Dedifferentiated amniotic fluid mesenchymal stem cell (primary cell): ENCODE measurements at regions not wholly inside any gene's neighbourhood (a gene's known extent, or its start where the extent isn't known, plus 50 kb on each side); places are given as distances from the start of the nearest gene placed in this dataset.
"Not testable (repeated sequence)": the region's sequence is repeated elsewhere in the genome, so short reads cannot be mapped to it uniquely, and the experiment has no call there.

Experiments used
- DNase-seq: peaks from one replicate; pipeline ENCODE4 v3.0.0-alpha.2; 2016; ENCODE audit errors: extremely low spot score

DNA sequence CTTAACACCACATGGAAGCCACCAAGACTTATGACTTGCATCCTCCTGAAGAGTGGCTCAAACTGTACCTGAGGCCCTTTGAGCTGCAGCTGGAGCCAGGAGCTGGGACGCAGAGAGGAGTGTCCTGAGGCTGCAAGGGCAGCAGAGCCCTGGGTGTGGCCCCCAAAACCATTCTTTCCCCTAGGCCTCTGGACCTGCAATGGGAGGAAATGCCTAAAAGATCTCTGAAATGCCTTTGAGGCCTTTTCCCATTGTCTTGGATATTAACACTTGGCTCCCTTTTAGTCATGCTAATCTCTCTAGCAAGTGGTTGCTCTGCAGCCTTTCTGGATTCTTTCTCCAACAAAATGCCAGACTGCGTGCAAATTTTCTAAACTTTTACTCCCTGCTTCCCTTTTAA, 156.1 kb downstream of the SLC38A4 start:
- no peak for DNase-seq

- DNase-seq: no peak
Observed at GRCh38 chr12:46667551-46667950, 158.2 kb downstream of the SLC38A4 start.

DNA sequence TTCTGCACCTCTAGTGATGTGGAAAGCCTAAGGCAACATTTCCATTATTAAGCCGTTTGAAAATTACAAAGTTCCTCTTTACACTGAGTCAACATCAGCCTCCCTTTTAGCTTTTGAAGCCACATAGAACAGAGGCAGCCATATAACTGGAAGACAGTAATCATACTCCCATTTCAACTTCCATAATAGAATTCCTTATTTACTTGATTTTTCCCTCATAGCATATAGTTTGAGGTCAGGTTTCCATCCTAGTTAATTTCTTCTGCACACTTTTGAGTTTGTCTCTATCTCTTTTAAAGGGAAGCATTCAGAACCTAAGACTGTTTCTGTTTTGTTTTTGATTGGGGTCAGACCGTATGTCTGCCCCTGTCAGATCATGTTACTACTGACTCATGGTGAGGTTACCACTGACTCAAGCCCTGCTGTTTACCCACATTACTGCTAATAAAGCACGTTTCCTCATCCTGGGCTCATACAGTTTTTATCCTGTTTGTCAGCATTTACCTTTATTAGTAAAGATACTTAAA, 161.0 kb downstream of the SLC38A4 start:
- peak; percentile 48 for DNase-seq

- DNase-seq: no peak
Observed at GRCh38 chr12:46663318-46663717, 162.5 kb downstream of the SLC38A4 start.

DNA sequence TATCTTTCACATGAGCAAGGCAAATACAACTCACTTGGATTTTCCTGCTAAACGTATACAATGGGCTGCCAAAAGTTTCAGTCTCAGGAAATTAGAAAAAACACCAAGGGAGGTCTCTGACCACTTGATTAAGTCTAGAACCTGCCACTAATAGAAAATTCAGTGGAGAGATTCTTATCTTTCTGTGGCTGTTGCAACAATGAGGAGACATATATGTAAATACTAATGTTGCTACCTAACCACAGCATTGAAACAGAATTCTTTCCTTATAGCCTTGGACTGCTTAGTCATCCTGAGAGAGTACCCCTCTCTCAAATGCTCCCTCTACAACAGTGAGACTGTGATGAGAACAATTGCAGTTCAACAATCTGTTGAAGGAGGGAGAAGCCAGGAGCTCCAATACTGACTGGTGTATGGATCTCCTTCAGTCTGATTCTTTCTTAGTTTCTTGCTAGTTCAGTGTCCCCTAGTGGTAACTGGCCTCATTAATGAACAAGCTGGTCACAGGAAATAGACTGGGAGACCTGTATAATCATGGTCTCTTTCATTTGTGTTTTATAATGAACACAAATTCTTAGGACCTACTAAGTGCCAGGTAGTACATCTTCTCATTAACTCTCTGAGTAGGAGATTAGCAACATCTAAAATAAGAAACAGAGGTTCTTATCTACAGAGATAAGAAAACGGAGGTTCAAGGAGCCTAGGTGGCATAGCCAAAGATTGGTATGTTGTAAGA, 164.5 kb downstream of the SLC38A4 start:
- peak; percentile 81 for DNase-seq

GRCh38 chr12:46660719-46661109, 165.1 kb downstream of the SLC38A4 start:
- DNase-seq: no peak

DNA sequence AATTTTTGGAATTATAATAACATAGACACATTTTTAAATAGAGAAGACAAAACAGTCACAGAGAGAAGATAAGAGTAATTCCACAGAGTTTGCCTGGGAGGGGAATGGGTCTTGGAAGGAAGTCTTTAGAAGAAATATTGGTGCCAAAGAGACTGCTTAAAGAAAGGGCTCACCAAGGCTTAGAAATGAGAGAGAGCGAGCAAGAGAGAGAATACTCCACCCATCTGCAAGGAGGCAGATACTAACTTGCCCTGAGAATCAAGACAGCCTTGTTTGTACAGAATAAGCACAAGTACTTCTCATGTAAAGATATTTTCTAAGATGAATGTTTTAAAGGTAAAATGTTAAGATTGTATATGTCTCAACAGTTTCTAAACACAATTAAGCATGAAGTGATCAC, 165.5 kb downstream of the SLC38A4 start:
- DNase-seq: peak; percentile 31

GRCh38 chr12:46659824-46660223, 166.0 kb downstream of the SLC38A4 start:
- DNase-seq: no peak

DNA sequence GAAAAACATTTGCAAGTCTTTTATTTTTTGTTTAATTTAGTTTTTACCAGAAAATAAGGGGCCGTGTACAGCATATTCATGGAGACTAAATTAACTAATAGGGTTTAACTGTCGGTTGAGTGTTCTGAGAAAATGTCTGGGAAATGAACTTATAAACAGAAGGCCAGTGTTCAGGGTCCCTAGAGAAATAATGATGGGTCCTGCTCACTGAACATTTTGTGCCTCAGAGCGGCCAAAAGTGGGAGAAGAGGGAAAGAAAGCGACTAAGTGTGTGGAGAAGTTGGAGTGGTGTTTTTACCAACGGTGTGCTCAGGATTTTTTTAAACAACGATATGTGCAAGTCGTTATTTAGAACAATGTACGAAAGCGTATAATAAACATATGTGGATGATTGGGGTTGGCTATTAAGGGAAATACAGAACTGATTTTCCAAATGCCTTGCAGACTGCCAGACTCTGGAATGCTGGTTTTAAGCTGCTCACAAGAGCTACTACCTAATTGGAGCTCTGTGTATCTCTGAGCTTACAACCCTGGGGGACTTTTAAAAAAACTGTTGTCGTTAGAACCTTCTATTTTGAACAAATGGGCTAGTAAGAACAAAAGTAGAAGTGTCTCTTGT, 166.7 kb downstream of the SLC38A4 start:
- peak; percentile 31 for DNase-seq

GRCh38 chr12:46657453-46658411, 168.1 kb downstream of the SLC38A4 start:
- DNase-seq: peak; percentile 46

DNA sequence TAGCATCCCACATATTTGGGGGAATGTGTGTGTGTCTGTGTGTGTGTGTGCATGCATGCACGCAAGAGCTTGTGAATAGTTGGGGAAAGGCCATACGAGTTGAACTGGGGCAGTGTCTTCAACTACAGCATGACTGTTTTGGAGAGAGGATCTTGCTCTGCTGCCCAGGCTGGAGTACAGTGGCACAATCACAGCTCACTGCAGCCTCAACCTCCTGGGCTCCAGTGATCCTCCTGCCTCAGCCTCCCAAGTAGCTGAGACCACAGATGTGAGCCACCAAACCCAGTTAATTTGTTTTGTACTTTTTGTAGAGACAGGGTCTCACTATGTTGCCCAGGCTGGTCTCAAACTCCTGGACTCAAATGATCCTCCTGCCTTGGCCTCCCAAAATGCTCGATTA, 169.8 kb downstream of the SLC38A4 start:
- not testable (repeated sequence) for DNase-seq

DNA sequence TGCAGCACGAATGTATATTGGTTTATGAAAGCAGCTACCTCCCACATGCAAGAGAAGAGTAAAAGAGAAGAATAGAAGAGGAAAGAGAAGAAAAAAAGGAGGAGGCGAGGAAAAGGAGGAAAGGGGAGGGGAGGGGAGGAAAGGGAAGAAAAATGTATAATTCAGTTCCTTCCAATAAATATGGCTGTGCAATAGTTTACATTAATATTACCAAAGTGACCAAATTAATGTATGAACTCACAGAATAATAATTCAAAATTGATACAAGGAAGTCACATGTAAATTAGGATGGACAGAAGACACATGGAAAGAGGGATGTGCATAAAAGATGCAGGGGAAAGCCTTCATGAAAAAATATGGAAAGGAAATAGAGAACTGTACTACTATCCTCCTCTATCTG, 172.5 kb downstream of the SLC38A4 start:
- DNase-seq: no peak

GRCh38 chr12:46652692-46653091, 173.1 kb downstream of the SLC38A4 start:
- DNase-seq: no peak

DNA sequence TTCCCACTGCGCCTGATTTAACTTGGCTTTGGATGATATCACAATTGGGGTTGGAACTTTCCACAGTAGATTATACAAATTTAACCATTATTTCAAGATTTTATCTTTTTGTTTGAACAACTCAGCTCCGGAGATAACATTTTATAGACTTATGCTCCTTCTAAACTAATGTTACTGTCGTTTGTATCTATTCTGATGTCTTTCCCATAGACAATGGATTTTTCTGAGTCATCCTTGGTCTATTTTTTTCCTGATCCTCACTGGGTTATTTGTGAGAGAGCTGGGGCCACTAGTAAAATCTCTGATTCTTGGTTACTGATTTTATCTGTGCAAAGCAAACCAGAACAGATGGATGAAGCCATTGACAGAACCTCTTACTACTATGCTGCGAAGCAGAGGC, 175.1 kb downstream of the SLC38A4 start:
- no peak for DNase-seq

DNA sequence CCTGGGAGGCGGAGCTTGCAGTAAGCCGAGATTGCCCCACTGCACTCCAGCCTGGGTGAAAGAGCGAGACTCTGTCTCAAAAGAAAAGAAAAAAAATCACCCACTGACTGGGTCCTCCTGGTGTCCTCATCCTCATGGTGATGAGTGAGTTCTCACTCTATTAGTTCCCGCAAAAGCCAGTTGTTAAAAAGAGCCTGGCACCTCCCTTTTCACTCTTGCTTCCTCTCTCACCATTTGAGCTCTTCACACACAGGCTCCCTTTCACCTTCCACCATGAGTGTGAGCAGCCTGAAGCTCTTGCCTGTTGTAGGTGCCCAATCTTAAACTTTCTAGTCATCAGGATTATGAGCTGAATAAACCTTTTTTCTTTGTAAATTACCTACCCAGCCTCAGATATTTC, 176.4 kb downstream of the SLC38A4 start:
- DNase-seq: no peak

GRCh38 chr12:46647034-46647433, 178.8 kb downstream of the SLC38A4 start:
- DNase-seq: no peak

DNA sequence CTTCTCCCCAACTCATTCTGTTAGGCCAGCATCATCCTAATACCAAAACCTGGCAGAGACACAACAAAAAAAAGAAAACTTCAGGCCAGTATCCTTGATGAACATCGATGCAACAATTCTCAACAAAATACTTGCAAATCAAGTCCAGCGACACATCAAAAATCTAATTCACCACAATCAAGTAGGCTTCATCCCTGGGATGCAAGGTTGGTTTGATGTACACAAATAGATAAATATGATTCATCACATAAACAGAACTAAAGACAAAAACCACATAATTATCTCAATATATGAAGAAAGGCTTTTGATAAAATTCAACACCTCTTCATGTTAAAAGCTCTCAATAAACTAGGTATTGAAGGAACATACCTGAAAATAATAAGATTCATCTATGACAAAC, 184.1 kb downstream of the SLC38A4 start:
- not testable (repeated sequence) for DNase-seq

DNA sequence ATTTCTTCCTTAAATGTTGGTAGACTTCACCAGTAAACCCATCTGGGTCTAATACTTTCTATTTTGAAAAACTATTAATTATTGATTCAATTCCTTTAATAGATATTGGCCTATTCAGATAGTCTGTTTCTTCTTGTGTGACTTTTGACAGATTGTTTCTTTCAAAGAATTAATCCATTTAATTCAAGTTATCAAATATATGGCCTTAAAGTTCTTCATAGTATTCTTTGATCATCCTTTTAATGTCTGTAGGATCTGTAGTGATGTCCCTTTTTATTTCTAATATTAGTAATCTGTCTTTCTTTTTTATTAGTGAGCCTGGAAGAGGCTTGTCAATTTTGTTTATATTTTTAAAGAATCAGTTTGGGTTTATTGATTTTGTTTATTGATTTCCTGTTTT, 190.0 kb downstream of the SLC38A4 start:
- no peak for DNase-seq

- no peak for DNase-seq
Observed at GRCh38 chr12:46629331-46630229, 196.2 kb downstream of the SLC38A4 start.

DNA sequence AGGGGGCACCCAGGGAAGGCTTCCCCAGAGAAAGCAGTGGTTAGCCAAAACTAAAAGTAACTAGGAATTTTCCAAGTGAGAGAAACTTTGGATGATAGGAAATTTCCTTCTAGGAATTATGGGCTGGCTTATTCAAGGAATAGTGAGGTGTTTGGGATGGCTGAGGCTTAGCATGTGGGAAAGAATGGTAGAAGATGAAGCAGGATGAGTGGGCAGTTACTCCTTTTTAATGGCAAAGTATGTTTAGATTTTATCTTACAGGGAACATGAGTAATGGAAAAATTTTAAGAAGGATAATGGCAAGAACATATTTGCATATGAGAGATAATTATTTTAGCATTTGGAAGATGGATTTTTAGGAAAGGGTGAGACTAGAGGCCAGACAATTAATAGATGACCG, 197.6 kb downstream of the SLC38A4 start:
- no peak for DNase-seq

DNA sequence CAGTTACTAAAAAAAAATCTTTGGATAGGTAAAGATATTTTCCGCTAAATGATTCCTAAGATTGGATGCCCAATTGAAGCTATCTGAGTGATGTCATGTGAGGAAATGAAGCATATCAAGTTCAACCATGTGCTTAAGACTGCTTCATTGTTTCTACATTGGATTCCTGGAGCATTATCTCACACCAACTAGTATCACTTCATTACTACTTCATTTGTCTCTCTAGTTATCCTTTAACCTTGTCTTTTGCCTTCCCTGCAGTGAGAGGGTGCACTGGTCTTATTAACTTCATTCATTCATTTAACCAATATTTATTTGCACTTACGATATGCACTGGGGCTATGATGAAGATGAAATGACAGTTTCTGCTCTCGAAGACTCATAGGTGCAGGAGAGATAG, 198.1 kb downstream of the SLC38A4 start:
- no peak for DNase-seq
